ENCODE measurements at regions not wholly inside any gene's neighbourhood (a gene's known extent, or its start where the extent isn't known, plus 50 kb on each side); places are given as distances from the start of the nearest gene placed in this dataset.

GRCh38 chr13:63011996-63012395 lies 1596.3 kb upstream of the PCDH20 start:
- Histone ChIP-seq H4K20me1 (ENCODE audit: insufficient read depth, low read length) (no peaks in the 10 kb centered on the region), H4K91ac (ENCODE audit: insufficient read depth, low read depth, low read length) (no peak overlapping the region), H4K8ac (ENCODE audit: low read depth in 2 of 2, low read length in 2 of 2) (no peak overlapping the region), H2BK5ac (ENCODE audit: low read depth, low read length, poor library complexity, severe bottlenecking) (no peak overlapping the region), H3K14ac (replicated peaks; ENCODE audit: low read depth, low read length) (no peak overlapping the region), H3K18ac (ENCODE audit: low read depth, low read length) (no peak overlapping the region), H3K9me1 (ENCODE audit: insufficient read depth, low read length) (no peaks in the 10 kb centered on the region), H3K4me2 (ENCODE audit: low read depth, low read length) (no peak overlapping the region), H3K36me3 (ENCODE audit: control insufficient read depth, insufficient read depth, low read length) (no peaks in the 10 kb centered on the region), H2AK9ac (replicated peaks; ENCODE audit: low read depth, low read length, poor library complexity) (no peak overlapping the region), H3K9me3 (ENCODE audit: control insufficient read depth, insufficient read depth, low read length) (peaks cover 12% of the 10 kb centered on the region), H3K4me3 (ENCODE audit: insufficient read depth, low read depth, low read length) (no peak overlapping the region), H2AK5ac (ENCODE audit: low read depth, low read length) (no peak overlapping the region), H3K4ac (ENCODE audit: low read depth, low read length) (no peak overlapping the region), H3K56ac (ENCODE audit: extremely low read depth, insufficient read depth, low read length) (no peak overlapping the region), H3K27ac (ENCODE audit: insufficient read depth, low read length) (no peak overlapping the region), H2BK15ac (ENCODE audit: low read depth, low read length) (no peak overlapping the region), H3K4me1 (ENCODE audit: control insufficient read depth, insufficient read depth, low read length) (no peaks in the 10 kb centered on the region), H2BK120ac (ENCODE audit: low read depth, low read length) (no peak overlapping the region), H3K27me3 (ENCODE audit: control insufficient read depth, insufficient read depth, low read length) (no peaks in the 10 kb centered on the region), H4K5ac (ENCODE audit: low read depth, low read length) (no peak overlapping the region), H2AFZ (replicated peaks; ENCODE audit: low read length, poor library complexity) (no peak overlapping the region), H3K23ac (ENCODE audit: low read depth, low read length) (no peak overlapping the region), H2BK20ac (ENCODE audit: low read depth, low read length) (no peak overlapping the region), H3K79me1 (ENCODE audit: low read depth in 1 of 2, low read length in 2 of 2) (no peaks in the 10 kb centered on the region), H3K9ac (ENCODE audit: low read depth, low read length) (no peak overlapping the region)
- no peak for TF ChIP-seq RAD21 (IDR thresholded peaks at IDR 0.05; ENCODE audit: low read length)
- TF ChIP-seq MXI1 (IDR thresholded peaks at IDR 0.05; ENCODE audit: borderline replicate concordance, low read depth, low read length), result no peak
- TF ChIP-seq MAZ (IDR thresholded peaks at IDR 0.05; ENCODE audit: borderline replicate concordance, low read depth, low read length), result no peak
- TF ChIP-seq RFX5 (IDR thresholded peaks at IDR 0.05; ENCODE audit: low read depth, low read length), result no peak
- no peak for TF ChIP-seq USF2 (IDR thresholded peaks at IDR 0.05; ENCODE audit: low read depth, low read length)
- TF ChIP-seq BHLHE40 (IDR thresholded peaks at IDR 0.05; ENCODE audit: low read depth, low read length), result no peak
- TF ChIP-seq CHD1 (IDR thresholded peaks at IDR 0.05; ENCODE audit: low read depth, low read length), result no peak
- TF ChIP-seq FOS (IDR thresholded peaks at IDR 0.05; ENCODE audit: low read depth, low read length), result no peak
- no peak for TF ChIP-seq RCOR1 (IDR thresholded peaks at IDR 0.05; ENCODE audit: insufficient replicate concordance, low read length)
- no peak for TF ChIP-seq CEBPB (IDR thresholded peaks at IDR 0.05; ENCODE audit: low read depth, low read length)
- TF ChIP-seq POLR2A (IDR thresholded peaks at IDR 0.05; ENCODE audit: low read depth, low read length), result no peak
- TF ChIP-seq SMC3 (IDR thresholded peaks at IDR 0.05; ENCODE audit: low read depth, low read length), result no peak
- no peak for TF ChIP-seq CTCF (conservative IDR thresholded peaks at IDR 0.05; ENCODE audit: low read depth, low read length)
- no peak for TF ChIP-seq NFE2L2 (IDR thresholded peaks at IDR 0.05; ENCODE audit: low read depth, low read length)
- no peak for TF ChIP-seq MAFK (IDR thresholded peaks at IDR 0.05; ENCODE audit: low read depth, low read length)
- TF ChIP-seq ELK1 (IDR thresholded peaks at IDR 0.05; ENCODE audit: borderline replicate concordance, low read depth, low read length), result no peak
- intact Hi-C loops (cut with micrococcal nuclease) (no loop called here), in situ Hi-C loops (cut with MboI; ENCODE audit: low sequenced_read_pairs) (no loop called here), dilution Hi-C loops (cut with HindIII; ENCODE audit: low sequenced_read_pairs, unreplicated experiment) (no loop called here)
- POLR2A ChIA-PET (ENCODE audit: unreplicated experiment), result no interaction called here
- DNase-seq (no peak), ATAC-seq (ENCODE audit: low read depth) (no peak)
- no TSS peak for BruUV-seq (replicated peaks)
- no CpG with 5 or more reads among the region's 2 CpGs for WGBS, 2 experiments (ENCODE audit: extremely low coverage in 2 of 2, insufficient read length in 1 of 2)
- CTCF ChIA-PET, result no interaction called here
